GM18517 (cell line): ENCODE measurements at regions not wholly inside any gene's neighbourhood (a gene's known extent, or its start where the extent isn't known, plus 50 kb on each side); places are given as distances from the start of the nearest gene placed in this dataset.
"Not testable (repeated sequence)": the region's sequence is repeated elsewhere in the genome, so short reads cannot be mapped to it uniquely, and the experiment has no call there.

ENCODE experiments used
- ATAC-seq: cut with Tn5 transposase; IDR thresholded peaks from one replicate; pipeline ENCODE4 v1.9.1; 2021; ENCODE audit warnings: mild to moderate bottlenecking, moderate library complexity; ENCODE audit not compliant: unreplicated experiment

- no peak for ATAC-seq
Observed at GRCh38 chr12:62028536-62028935, 231.7 kb upstream of the USP15 start.

DNA sequence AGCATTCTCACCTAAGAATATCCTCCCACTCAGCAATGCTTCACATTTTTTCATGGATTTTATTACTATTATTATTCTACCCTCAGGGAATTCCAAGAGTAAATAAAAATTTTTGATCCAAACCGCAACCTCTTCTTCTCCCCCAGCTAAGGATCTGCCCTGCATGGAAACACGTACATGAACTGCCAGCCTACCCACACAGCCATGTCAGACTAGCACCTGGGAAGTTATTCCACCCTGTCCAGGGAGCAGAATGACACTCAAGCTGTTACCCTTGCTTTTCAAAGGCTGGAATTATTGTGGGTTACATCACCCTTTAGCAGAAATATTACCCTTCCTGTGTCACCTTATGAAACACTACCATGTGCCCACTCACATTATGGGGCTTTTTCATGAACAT lies 227.3 kb upstream of the USP15 start:
- ATAC-seq = no peak

DNA sequence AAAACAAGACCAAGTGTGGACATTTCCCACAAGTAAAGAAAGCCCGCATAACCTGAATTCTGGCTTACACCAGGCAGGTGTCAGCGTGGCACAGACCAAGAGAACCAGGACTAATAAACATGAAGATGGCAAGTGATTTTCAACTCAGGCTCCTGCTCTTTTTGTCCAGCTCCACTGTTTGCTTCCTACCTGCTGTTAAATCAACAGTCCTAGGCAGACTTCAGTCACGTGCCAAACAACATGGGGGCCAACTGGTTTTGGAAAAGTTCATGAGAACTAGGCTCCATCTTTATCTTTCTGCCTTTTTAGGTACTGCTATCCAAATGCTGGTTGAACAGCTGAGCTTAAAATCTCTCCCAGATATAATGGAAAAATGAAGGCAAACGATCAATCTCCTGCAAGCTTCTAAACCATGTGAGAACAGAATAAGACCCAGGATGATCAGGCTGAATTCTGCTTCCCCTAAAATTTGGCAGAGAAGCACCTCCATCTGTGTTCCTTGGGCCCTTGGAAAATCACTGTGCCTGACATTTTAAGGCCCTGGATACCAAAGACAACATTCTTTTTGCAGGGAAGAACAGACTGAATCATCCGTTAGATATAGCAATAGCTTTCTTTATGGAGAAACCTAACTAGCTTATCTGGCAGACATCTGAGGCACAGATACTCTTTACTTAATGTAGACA lies 215.6 kb upstream of the USP15 start:
- ATAC-seq = no peak

DNA sequence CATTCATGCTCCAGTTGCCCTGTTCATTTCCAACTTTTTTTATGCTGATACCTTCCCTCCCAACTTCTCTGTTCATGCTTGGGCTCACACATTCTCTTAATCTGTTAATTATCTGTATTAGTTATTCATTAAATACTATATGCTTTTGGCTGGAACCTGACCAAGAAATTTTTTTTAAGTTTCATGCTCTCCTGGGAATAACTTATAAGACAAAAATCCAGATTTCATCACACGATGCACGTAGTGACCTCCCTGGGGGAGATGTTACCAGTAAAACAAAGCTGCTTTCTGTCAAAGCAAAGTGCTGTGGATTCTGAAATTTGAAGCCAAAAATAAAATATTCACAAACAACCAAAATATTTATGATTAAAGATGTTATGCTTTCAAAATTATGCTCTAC lies 215.0 kb upstream of the USP15 start:
- ATAC-seq = no peak

- ATAC-seq = no peak
Observed at GRCh38 chr12:62050785-62051184, 209.4 kb upstream of the USP15 start.

GRCh38 chr12:62069976-62070375 lies 190.2 kb upstream of the USP15 start:
- no peak for ATAC-seq

DNA sequence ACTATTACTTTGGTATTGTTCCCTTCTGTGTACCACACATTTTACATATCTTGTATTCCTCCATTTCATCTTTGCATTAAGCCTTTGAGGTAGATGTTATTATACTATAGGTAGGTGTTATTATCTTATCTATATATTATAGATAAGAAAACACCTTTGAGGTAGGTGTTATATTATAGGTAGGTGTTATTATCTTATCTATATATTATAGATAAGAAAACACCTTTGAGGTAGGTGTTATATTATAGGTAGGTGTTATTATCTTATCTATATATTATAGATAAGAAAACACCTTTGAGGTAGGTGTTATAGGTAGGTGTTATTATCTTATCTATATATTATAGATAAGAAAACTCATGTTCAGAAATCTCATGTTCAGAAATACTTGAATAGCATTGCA lies 187.0 kb upstream of the USP15 start:
- not testable (repeated sequence) for ATAC-seq

GRCh38 chr12:62075870-62076269 lies 184.3 kb upstream of the USP15 start:
- ATAC-seq = no peak

- no peak for ATAC-seq
Observed at GRCh38 chr12:62078020-62078419, 182.2 kb upstream of the USP15 start.

GRCh38 chr12:62082448-62082847 lies 177.8 kb upstream of the USP15 start:
- ATAC-seq = no peak

- no peak for ATAC-seq
Observed at GRCh38 chr12:62098132-62098531, 162.1 kb upstream of the USP15 start.

DNA sequence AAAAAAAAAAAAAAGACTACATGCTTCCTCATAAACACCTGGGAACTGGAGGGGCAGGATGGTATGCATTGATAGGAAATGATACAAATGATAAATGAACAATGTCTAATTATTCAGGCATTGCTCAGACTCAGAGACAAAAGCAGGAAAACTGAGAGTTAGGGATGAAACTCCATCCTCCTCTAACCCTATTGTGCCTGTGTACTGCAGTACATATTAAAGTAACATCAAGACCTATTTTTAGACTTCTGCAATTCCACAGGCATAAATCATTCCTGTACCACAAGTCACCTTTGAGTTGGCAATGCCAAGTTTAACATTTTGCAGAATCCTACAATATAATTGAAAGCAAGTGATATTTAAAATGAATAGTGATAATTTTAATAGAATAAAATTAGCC lies 156.5 kb upstream of the USP15 start:
- no peak for ATAC-seq

DNA sequence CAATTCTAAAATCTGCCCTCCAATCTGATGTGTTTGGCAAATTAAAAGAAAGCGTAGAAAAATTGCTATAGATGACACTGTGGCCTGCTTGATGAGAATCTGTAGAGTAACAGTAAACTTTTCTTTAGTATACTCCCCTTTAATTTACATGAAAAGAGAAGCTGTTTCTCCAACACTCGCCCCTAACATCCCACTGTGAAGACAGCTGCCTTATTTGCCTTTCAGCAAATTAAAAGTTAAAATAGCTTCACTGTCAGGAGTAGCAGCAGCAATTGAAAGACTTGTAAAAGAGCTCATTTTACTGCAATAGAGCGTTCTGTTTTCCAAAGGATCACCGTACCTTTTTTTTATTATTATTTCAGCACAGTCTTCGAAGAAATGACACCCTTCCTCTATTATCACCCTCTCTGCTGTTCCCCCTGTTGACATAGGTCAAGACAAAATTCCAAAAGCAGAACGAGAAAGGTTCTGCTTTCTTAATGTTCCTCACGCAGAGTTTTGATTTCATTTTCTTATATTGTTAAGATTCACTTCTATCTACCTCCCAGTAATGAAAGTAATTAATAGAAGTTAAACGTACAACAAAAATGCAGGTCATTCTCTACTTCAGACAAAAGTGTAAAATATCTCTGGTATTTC lies 153.5 kb upstream of the USP15 start:
- no peak for ATAC-seq

DNA sequence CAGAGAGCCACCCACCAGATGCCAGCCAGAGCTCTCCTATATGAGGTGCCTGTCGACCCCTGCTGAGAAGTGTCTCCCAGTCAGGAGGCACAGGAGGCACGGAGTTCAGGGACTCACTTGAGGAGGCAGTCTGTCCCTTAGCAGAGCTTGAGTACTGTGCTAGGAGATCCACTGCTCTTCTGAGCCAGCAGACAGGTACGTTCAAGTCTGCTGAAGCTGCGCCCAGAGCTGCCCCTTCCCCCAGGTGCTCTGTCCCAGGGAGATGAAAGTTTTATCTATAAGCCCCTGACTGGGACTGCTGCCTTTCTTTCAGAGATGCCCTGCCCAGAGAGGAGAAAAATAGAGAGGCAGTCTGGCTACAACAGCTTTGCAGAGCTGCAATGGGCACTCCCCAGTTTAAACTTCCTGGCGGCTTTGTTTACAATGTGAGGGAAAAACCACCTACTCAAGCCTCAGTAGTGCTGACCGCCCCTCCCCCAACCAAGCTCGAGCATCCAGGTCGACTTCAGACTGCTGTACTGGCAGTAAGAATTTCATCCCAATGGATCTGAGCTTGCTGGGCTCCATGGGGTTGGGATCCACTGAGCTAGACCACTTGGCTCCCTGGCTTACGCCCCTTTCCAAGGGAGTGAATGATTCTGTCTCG lies 146.7 kb upstream of the USP15 start:
- ATAC-seq = no peak

DNA sequence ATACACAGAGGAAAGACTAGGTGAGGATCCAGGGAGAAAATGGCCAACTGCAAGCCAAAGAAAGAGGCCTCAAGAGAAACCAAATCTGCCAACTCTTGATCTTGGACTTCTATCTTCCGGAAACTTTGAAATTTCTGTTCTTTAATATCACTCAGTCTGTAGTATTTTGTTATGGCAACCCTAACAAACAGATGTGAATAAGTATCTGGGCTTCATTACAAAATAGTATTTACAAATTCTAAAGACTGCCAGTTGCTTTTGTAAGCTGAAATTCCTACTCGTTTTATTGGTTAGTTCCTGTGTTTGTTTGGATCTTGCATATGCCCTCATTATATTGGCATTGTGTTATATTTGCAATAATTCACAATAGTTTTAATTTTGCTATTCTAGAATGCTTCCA lies 143.2 kb upstream of the USP15 start:
- ATAC-seq = no peak

- peak; percentile 70 for ATAC-seq
Observed at GRCh38 chr12:62123721-62124203, 136.4 kb upstream of the USP15 start.

DNA sequence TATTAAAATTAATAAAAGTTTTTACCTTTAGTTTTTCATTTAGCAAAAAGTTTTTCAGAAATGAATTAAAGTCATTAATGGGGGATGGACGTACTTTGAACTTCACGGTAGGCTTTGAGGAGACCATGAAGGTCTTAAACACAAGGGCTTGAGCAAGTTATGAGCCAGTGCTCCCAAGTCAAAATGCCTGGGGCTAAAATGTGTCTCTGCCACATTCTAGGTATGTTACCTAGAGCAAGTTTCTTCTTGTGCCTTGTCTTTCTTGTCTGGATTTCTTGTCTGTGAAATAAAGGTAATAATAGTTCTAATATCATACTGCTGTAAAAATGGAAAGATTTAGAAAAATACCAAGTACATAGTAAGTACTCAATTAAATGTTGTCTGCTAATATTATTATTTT lies 132.7 kb upstream of the USP15 start:
- ATAC-seq = no peak

GRCh38 chr12:62128175-62128975 lies 131.8 kb upstream of the USP15 start:
- no peak for ATAC-seq

DNA sequence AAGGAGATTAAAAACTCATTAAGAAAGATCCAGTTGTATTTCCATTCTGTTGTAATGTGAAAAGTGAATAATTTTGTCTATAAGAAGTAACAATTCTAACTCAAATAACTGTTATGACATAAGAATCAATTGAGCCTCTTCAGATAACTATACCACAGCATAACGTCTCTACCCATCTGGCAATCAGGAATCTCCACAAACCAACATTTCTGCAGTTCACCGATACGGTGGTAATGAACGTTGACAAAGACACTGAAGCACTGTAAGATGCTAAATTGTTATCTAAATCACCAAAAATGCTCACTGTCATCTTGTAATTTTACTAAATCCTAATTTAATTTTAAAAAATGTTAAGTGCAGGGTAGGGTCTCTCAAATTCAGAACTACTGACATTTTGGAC lies 130.9 kb upstream of the USP15 start:
- ATAC-seq = no peak

DNA sequence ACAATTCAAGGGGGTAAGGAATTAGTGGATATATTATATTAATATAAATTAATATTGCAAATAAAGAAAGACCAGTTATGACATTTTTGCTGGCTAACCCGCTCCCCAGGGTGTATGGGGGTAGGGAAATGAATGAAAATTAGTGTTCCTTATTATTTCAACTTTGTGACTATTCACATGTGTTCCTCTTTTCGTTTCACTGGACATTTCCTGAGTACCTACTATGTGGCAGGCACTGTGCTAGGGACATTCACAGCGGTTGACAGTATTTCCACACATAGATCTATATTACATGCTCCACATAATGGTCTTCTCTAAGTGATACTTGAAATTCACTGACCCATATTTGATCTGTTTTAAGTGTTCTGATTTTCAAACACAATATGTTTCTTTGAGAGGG lies 129.8 kb upstream of the USP15 start:
- no peak for ATAC-seq

- no peak for ATAC-seq
Observed at GRCh38 chr12:62130834-62131552, 129.2 kb upstream of the USP15 start.
